Right cardiac atrium (tissue), 5 donors: ENCODE measurements at regions not wholly inside any gene's neighbourhood (a gene's known extent, or its start where the extent isn't known, plus 50 kb on each side); places are given as distances from the start of the nearest gene placed in this dataset.

ENCODE experiments used
- ATAC-seq, 2 donors: fragments of 200-7000 bp; cut with Tn5 transposase; one replicate each; pipeline versions ENCODE4 v1.8.0 to v1.9.1; 2020; ENCODE audit warnings: moderate library complexity in 2 of 2, mild to moderate bottlenecking in 1 of 2
- DNase-seq, 3 donors: peaks; one replicate each; pipeline ENCODE4 v3.0.0-alpha.2; 2020
- H3K27ac ChIP-seq: one replicate; pipeline ENCODE4 v1.5.1; 2013; ENCODE audit warnings: mild to moderate bottlenecking, low read length, control low read depth, moderate library complexity
- H3K27me3 ChIP-seq: one replicate; pipeline ENCODE4 v1.6.1; 2013; ENCODE audit not compliant: control insufficient read depth, insufficient read depth
- H3K4me1 ChIP-seq: one replicate; pipeline ENCODE4 v1.6.1; 2013; ENCODE audit warnings: low read length; ENCODE audit not compliant: control insufficient read depth, insufficient read depth
- H3K4me3 ChIP-seq: one replicate; pipeline ENCODE4 v1.5.1; 2013; ENCODE audit warnings: low read length, control low read depth
- H3K9me3 ChIP-seq: one replicate; pipeline ENCODE4 v1.6.1; 2013; ENCODE audit warnings: low read length; ENCODE audit not compliant: control insufficient read depth
- WGBS: extraction: QIAGEN DNeasy Blood & Tissue Kit; methylation state at CpG from one replicate; pipeline ENCODE4 v1.1.7; 2013; 5-methylcytosine and 5-hydroxymethylcytosine counted together
- intact Hi-C, 4 donors: fragments of 100-400 bp; cut with DNase I; formaldehyde crosslinking; loops; one replicate each; pipeline versions ENCODE4 v1.11.0 to v1.14.0; 2022 to 2023
- donor health status: healthy with polysubstance abuse.
- donor health status: DM: no; HTN: yes; CAD: no.
- donor health status: DM: no; HTN: no; CAD: no.
- donor health status: DM: no; HTN: yes; CAD: no; lungs with severe emphysema.
- donor health status: DM: yes; HTN: yes; CAD: no.

DNA sequence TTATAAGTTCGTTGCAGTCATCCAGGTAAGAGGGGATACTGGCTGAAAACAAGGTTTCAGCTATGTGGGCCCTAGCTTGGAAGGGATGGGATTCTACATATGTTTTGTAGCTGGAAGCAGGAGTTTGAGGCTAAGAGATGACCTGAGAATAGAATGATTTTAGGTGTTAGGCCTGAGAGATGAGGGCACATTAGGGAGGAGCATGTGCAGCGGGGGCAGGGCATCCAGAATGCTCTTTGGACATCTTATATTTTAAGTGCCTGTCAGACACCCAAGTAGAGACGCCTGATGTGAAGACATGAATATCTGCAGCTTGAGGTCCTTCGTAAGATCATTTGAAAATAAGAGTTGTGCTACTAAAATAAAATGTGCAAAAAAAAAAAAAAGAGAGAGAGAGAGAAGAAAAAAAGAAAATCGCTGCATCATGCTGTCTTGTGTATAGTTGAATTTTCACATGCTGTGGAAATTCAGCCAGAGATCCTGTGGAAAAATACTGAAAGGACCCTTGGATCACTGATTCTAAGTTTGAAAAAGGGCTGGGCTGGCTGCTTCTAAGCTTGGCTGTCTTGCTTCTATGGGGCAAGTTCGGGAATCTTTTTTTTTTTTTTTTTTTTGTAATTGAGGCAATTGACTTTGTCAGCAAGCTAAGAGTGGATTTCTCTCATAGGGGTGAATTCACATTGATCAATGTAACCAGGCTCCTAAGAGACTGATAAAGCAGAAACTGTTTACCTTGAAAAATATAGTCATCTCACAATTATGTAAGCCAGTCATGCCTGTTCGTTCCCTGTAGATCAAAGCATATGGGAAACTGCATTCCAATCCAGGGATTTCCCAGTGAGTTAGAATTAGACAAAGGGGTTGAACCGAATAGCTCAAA lies 341.0 kb upstream of the GATB start:
- WGBS = 83% methylated on average over 8 of the region's 8 CpGs
- DNase-seq = no peak
- Histone ChIP-seq H3K27me3 (no peaks in the 10 kb centered on the region), H3K4me3 (no peak overlapping the region), H3K9me3 (no peaks in the 10 kb centered on the region), H3K27ac (no peak overlapping the region), H3K4me1 (peaks cover 15% of the 10 kb centered on the region)
- intact Hi-C loops = no loop called here
- ATAC-seq = no peak

DNA sequence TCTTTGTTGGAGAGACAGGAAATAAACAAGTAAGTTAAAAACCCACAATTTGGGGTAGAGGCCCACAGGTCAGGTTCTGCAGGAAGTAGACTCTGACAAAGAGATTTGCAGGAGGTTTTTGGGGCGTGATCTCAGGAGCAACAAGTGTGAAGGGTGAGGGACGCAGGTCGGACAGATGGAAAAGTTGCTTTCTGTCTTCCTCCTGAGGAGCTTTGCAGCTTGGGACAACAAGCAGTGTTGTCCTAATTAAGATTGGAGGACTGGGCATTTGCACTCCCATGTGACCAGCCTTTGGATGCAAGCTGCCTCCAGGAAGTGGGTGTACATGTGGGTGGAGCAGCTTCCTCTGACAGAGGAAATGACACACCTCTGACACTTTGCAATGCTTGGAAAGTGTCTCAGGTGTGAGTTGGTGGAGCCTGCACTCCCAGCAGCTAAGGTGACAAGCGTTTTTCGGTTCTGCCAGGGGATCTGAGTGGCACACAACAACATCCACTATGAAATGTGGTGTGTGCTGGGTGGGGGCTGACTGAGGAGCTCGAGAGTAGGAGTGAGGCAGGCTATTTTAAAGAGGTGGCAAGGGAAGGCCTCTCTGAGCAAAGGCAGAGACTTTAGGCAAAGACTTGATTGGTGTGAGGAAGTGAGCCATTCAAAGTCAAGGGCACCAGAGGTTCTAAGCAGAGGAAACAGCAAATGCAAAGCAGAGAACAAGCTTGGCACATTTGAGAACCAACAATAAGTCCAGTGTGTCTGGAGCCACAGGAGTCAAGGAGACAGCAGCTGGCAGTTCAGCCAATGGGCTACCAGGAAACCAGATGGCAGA lies 339.8 kb upstream of the GATB start:
- Histone ChIP-seq H3K27me3 (no peaks in the 10 kb centered on the region), H3K9me3 (no peaks in the 10 kb centered on the region), H3K27ac (no peak overlapping the region), H3K4me3 (no peak overlapping the region), H3K4me1 (peaks cover 9% of the 10 kb centered on the region)
- WGBS = 80% methylated on average over 6 of the region's 6 CpGs
- ATAC-seq (peak in 1 of 2 donors; percentile 65), DNase-seq (no peak)
- intact Hi-C loops = no loop called here

DNA sequence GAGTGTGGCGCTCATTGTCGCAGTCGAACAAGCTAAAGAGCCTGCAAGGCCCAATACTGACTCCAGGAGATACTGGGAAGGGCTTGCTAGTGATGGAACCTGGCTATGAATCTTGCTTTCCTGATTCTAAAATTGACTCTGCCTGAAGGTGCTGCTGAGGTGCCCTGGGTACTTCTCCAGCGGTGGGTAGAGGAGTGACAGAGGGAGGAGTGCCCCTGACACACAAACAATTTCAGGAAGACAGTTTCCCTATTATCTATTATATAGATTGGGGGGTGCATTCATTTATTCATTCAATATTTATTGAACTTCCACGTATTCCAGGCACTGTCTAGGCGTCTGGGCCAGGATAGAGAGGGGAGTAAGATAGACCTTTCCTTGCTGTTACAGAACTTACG lies 339.2 kb upstream of the GATB start:
- Histone ChIP-seq H3K4me3 (no peak overlapping the region), H3K9me3 (no peaks in the 10 kb centered on the region), H3K27ac (no peak overlapping the region), H3K27me3 (no peaks in the 10 kb centered on the region), H3K4me1 (peaks cover 9% of the 10 kb centered on the region)
- no peak for DNase-seq
- WGBS = 87% methylated on average over 7 of the region's 7 CpGs
- no peak for ATAC-seq
- intact Hi-C loops = no loop called here

DNA sequence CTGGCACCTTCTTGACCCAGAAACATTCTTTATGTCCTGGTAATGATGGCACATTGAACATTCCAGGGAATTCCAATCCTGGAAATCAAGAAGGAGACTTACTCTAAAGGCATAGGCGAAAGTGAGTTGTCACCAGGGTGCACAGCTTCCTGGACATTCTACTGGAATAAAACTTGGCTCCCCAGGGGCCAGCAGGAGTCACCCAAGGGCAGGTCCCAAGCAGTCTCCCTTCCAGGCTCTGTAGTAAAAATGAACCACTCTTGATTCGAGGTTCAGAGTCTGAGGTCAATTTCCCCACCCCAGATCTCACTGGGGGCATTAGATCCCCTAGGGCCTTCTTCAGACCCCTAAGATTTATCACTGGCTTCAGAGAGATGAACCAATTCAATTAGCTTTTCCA lies 338.7 kb upstream of the GATB start:
- ATAC-seq = no peak
- H3K4me1 ChIP-seq = peaks cover 9% of the 10 kb centered on the region
- no peak overlapping the region for H3K27ac ChIP-seq
- no peak overlapping the region for H3K4me3 ChIP-seq
- 75% methylated on average over 2 of the region's 2 CpGs for WGBS
- DNase-seq = no peak
- intact Hi-C loops = no loop called here
- H3K27me3 ChIP-seq = no peaks in the 10 kb centered on the region
- H3K9me3 ChIP-seq = no peaks in the 10 kb centered on the region

DNA sequence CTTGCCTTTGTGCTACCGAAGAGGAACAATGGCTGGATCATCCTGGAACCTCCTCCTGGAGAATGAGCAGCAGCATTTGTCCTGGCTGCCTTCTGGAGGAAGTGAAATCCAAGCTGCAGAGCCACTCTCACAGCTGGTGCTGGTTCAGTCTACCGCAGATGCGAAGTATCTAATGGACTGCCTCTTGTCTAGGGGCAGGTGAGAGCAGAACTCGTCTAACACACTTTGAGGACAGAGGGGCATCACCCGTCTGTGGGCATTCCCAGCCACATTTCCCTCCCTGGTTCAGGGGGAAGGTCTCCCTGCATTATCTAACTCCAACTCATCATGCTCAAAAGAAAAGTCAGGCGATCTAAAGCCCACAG lies 338.2 kb upstream of the GATB start:
- no peak overlapping the region for H3K27ac ChIP-seq
- ATAC-seq = no peak
- H3K27me3 ChIP-seq = no peaks in the 10 kb centered on the region
- H3K4me1 ChIP-seq = peaks cover 6% of the 10 kb centered on the region
- no peak overlapping the region for H3K4me3 ChIP-seq
- no peak for DNase-seq
- intact Hi-C loops = no loop called here
- H3K9me3 ChIP-seq = no peaks in the 10 kb centered on the region
- 72% methylated on average over 6 of the region's 6 CpGs for WGBS

DNA sequence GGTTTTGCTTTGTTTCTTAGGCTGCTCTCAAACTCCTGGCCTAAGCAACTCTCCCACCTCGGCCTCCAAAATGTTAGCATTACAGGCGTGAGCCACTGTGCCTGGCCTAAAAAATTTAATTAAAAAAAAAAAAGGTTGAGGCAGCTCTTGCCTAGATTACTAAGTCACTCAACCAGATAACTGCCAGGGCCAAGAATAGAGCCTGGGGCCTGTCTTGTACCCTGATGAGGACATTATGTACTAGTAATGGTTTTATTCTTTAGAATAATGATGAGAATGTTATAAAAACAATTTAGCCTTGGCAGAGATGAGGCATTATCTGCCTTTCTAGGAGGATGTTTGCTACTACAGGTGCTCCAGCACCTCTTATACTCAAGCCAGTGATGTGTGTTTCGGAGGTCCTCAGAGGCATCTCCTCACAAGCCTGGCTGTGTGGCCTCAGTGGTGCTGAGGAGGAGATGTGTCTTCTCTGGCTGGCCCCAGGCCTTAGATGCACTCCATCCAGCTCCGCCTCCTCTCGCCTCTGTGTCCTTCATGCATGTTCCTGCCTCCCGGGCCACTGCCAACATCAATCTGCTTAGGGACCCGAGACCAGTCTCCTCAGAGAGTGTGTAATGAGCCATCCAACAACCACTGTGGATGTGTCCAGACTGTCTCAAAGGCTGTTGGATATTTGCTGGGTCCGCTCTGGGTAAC lies 337.7 kb upstream of the GATB start:
- Histone ChIP-seq H3K4me1 (peaks cover 6% of the 10 kb centered on the region), H3K9me3 (no peaks in the 10 kb centered on the region), H3K27ac (no peak overlapping the region), H3K27me3 (no peaks in the 10 kb centered on the region), H3K4me3 (no peak overlapping the region)
- DNase-seq = no peak
- intact Hi-C loops = no loop called here
- 94% methylated on average over 8 of the region's 8 CpGs for WGBS
- ATAC-seq = no peak

DNA sequence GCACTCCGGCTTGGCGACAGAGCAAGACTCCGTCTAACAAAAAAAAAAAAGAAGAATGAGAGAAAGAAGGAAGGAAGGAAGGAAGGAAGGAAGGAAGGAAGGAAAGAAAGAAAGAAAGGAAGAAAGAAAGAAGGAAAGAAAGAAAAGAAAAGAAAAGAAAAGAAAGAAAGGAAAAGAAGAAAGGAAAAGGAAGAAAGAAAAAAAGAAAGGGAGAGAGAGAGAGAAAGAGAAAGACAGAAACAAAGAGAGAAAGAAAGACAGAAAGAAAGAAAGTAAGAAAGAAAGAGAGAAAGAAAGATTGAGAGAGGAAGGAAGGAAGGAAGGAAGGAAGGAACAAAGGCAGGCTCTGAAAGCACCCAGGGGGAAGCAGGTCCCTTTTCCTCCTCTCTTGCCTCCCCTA lies 336.6 kb upstream of the GATB start:
- no peak overlapping the region for H3K27ac ChIP-seq
- no peak overlapping the region for H3K4me3 ChIP-seq
- no peaks in the 10 kb centered on the region for H3K9me3 ChIP-seq
- intact Hi-C loops = no loop called here
- H3K27me3 ChIP-seq = no peaks in the 10 kb centered on the region
- ATAC-seq (no peak), DNase-seq (no peak)
- H3K4me1 ChIP-seq = peaks cover 4% of the 10 kb centered on the region
- WGBS = 97% methylated on average over 3 of the region's 3 CpGs

DNA sequence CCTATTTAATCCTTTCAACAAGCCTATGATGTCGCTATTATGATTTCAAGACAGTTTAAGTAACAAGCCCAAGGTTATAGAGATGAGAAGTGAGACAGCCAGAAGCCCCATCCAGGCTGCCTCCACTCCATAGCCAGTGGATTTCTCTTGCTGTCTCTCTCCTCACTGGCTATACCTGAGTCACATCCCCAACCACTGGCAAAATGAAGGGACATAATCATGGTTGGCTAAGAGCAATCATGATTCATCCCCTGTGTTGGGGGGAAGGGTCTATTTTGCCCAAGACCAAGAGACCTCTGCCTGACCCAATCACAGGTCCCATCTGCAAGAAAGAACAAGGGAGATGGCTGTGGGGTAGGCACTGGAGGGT lies 334.9 kb upstream of the GATB start:
- intact Hi-C loops = no loop called here
- Histone ChIP-seq H3K4me1 (peaks cover 1% of the 10 kb centered on the region), H3K27ac (no peak overlapping the region), H3K27me3 (no peaks in the 10 kb centered on the region), H3K9me3 (no peaks in the 10 kb centered on the region), H3K4me3 (no peak overlapping the region)
- WGBS = 84% methylated on average over 1 of the region's 1 CpG
- DNase-seq = no peak
- ATAC-seq = no peak

DNA sequence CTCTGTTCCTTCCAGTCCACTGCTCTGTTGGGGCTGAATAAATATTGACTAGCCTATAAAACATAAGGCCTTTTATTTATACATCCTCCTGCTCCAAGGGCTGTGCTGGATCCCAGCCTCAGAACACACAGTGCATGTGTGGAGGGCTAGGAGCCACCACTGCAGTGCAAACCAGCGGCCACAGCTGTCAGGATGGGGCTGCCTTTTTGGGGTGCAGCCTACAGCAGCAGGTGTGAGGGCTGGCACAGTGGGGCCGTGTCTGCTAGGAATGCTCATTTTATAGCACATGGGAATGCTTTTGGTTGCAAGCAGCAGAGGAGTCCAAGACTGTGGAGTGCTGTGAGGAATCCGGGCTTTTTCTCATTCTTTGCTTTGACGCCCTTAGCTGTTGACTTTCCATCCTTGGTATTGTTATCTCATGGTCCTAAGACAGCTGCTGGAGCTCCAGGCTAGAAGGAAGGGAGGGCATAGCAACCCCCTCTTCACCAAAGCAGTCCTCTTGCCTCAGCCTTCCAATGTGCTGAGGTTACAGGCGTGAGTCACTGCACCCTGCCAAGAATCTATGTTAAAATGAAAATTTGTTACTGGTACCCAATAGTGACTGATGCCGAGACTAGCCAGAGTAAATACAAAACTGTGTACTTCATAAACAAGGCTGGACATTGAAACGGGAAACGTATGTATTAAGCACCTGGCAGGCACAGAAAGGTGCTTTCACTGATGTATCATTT lies 334.3 kb upstream of the GATB start:
- Histone ChIP-seq H3K4me3 (no peak overlapping the region), H3K9me3 (no peaks in the 10 kb centered on the region), H3K4me1 (no peaks in the 10 kb centered on the region), H3K27me3 (no peaks in the 10 kb centered on the region), H3K27ac (no peak overlapping the region)
- DNase-seq = no peak
- intact Hi-C loops = no loop called here
- ATAC-seq = no peak
- WGBS = 38% methylated on average over 8 of the region's 8 CpGs

DNA sequence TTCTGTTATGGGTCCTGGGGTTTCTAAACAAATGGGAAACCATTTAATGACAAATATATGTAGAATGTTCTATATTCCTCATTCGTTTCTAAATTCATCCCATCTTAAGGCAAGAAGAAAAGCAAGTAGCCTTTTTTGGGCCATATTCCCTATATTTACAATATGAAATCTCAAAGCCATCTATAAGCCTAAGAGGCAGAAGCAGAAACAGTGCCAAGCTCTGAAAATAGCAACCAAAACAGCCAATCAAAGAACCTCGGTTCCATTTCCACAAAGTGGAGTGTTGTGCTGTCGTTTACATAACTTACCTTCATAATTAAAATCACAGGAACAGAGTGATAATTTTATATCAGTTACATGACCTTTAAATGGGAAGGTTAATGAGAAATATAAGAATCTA lies 330.6 kb upstream of the GATB start:
- H3K4me3 ChIP-seq = no peak overlapping the region
- DNase-seq (no peak), ATAC-seq (no peak)
- H3K27ac ChIP-seq = no peak overlapping the region
- H3K9me3 ChIP-seq = no peaks in the 10 kb centered on the region
- intact Hi-C loops = no loop called here
- H3K4me1 ChIP-seq = no peaks in the 10 kb centered on the region
- WGBS = 72% methylated on average over 3 of the region's 3 CpGs
- H3K27me3 ChIP-seq = no peaks in the 10 kb centered on the region
